H1 (cell line): ENCODE measurements at regions not wholly inside any gene's neighbourhood (a gene's known extent, or its start where the extent isn't known, plus 50 kb on each side); places are given as distances from the start of the nearest gene placed in this dataset.

ENCODE experiments used
- CTCF ChIA-PET: fragments of 300-600 bp; sonication (Branson Sonifier 250); formaldehyde crosslinking; loops from one replicate; lab custom pipeline; 2021; ENCODE audit not compliant: partially characterized antibody; lab: Charles Lee
- POLR2A ChIA-PET: fragments of 300-600 bp; sonication (Branson Sonifier 250); formaldehyde crosslinking; loops from one replicate; lab custom pipeline; 2021; ENCODE audit warnings: inconsistent platforms; ENCODE audit not compliant: partially characterized antibody; lab: Charles Lee
- DNase-seq, 2 experiments: peaks; one replicate each; pipeline versions ENCODE4 v3.0.0 to v3.0.0-alpha.2; 2010 to 2022; ENCODE audit warnings: low spot score in 2 of 2, low read depth in 1 of 2, mixed read lengths in 1 of 2
- FAIRE-seq: peaks from 2 replicates; lab custom pipeline; 2011; peaks lifted over from hg19 to GRCh38; lab: Jason Lieb, UNC
- H2AFZ ChIP-seq: 2 replicates; pipeline ENCODE4 v1.8.1; 2012; ENCODE audit warnings: low read length, inconsistent platforms
- H2AK5ac ChIP-seq: 2 replicates; pipeline ENCODE4 v1.6.1; 2013; ENCODE audit warnings: low read depth, low read length
- H2BK120ac ChIP-seq: replicated peaks from 2 replicates; pipeline ENCODE3; 2013; ENCODE audit warnings: low read depth, low read length, inconsistent platforms
- H2BK12ac ChIP-seq: 2 replicates; pipeline ENCODE4 v1.6.1; 2013; ENCODE audit warnings: low read depth, low read length
- H2BK15ac ChIP-seq: 2 replicates; pipeline ENCODE4 v1.6.1; 2013; ENCODE audit warnings: low read length
- H2BK20ac ChIP-seq: 2 replicates; pipeline ENCODE4 v1.6.1; 2013; ENCODE audit warnings: low read length
- H2BK5ac ChIP-seq: 2 replicates; pipeline ENCODE4 v1.6.1; 2013; ENCODE audit warnings: low read depth, low read length
- H3K14ac ChIP-seq: 2 replicates; pipeline ENCODE4 v1.6.1; 2013; ENCODE audit warnings: inconsistent platforms; ENCODE audit not compliant: insufficient read length
- H3K18ac ChIP-seq: 2 replicates; pipeline ENCODE4 v1.6.1; 2013; ENCODE audit warnings: low read length; ENCODE audit errors: extremely low read depth
- H3K23ac ChIP-seq: 2 replicates; pipeline ENCODE4 v1.6.1; 2013; ENCODE audit warnings: inconsistent platforms; ENCODE audit not compliant: insufficient read length
- H3K23me2 ChIP-seq: 2 replicates; pipeline ENCODE4 v1.6.1; 2013; ENCODE audit warnings: low read depth, low read length
- H3K27ac ChIP-seq: 2 replicates; pipeline ENCODE4 v1.6.1; 2011; ENCODE audit warnings: low read depth, low read length, inconsistent platforms
- H3K27me3 ChIP-seq, 4 experiments: replicated peaks in 1 of 4; 1 replicate in 1 of 4; 2 replicates in 3 of 4; pipeline versions ENCODE4 v1.6.1 to v1.8.1; 2011 to 2013; ENCODE audit warnings: low read length in 3 of 4, mild to moderate bottlenecking in 3 of 4, inconsistent platforms in 2 of 4, mixed read lengths in 2 of 4, moderate library complexity in 1 of 4; ENCODE audit not compliant: control insufficient read depth in 3 of 4, insufficient read depth in 3 of 4; ENCODE audit errors: extremely low read depth in 1 of 4
- H3K36me3 ChIP-seq, 4 experiments: 2 replicates each; pipeline versions ENCODE4 v1.6.1 to v1.8.1; 2011 to 2013; ENCODE audit warnings: mild to moderate bottlenecking in 4 of 4, low read length in 3 of 4, moderate library complexity in 2 of 4, control low read depth in 1 of 4, inconsistent platforms in 1 of 4; ENCODE audit not compliant: insufficient read depth in 4 of 4, control insufficient read depth in 2 of 4
- H3K4ac ChIP-seq: replicated peaks from 2 replicates; pipeline ENCODE3; 2013; ENCODE audit warnings: low read length, low read depth, mixed read lengths, inconsistent platforms; ENCODE audit not compliant: insufficient read length
- H3K4me1 ChIP-seq, 4 experiments: replicated peaks in 1 of 4; 1 replicate in 1 of 4; 2 replicates in 3 of 4; pipeline versions ENCODE4 v1.6.1 to v1.8.1; 2011 to 2013; ENCODE audit warnings: low read length in 3 of 4, inconsistent platforms in 2 of 4, mixed read lengths in 1 of 4; ENCODE audit not compliant: insufficient read depth in 4 of 4, control insufficient read depth in 3 of 4
- H3K4me2 ChIP-seq, 2 experiments: 2 replicates each; pipeline versions ENCODE4 v1.6.1 to v1.8.1; 2011 to 2013; ENCODE audit warnings: low read depth in 2 of 2, low read length in 2 of 2, control low read depth in 1 of 2, inconsistent platforms in 1 of 2, mild to moderate bottlenecking in 1 of 2; ENCODE audit not compliant: insufficient read depth in 1 of 2
- H3K4me3 ChIP-seq, 4 experiments: fragments of 200-600, 300-600 bp in 1 of 4; sonication (generic), shearing (Covaris generic), sonication (Bioruptor Twin) in 1 of 4; 2 replicates each; pipeline versions ENCODE4 v1.5.1 to v1.8.1; 2011 to 2016; ENCODE audit warnings: low read length in 4 of 4, low read depth in 3 of 4, control low read depth in 2 of 4, inconsistent platforms in 2 of 4, mild to moderate bottlenecking in 2 of 4, mixed read lengths in 1 of 4, moderate library complexity in 1 of 4; ENCODE audit not compliant: insufficient read depth in 2 of 4; ENCODE audit errors: extremely low read depth in 1 of 4
- H3K56ac ChIP-seq: replicated peaks from 2 replicates; pipeline ENCODE3; 2013; ENCODE audit warnings: low read depth, mild to moderate bottlenecking, mixed read lengths, low read length, inconsistent platforms; ENCODE audit not compliant: insufficient read length
- H3K79me1 ChIP-seq: 2 replicates; pipeline ENCODE4 v1.6.1; 2013; ENCODE audit warnings: low read depth, low read length, control low read depth
- H3K79me2 ChIP-seq, 2 experiments: 2 replicates each; pipeline versions ENCODE4 v1.6.1 to v1.8.1; 2012 to 2013; ENCODE audit warnings: low read length in 2 of 2, mild to moderate bottlenecking in 2 of 2, inconsistent platforms in 1 of 2; ENCODE audit not compliant: insufficient read depth in 2 of 2, control insufficient read depth in 1 of 2
- H3K9ac ChIP-seq, 4 experiments: replicated peaks in 1 of 4; 1 replicate in 1 of 4; 2 replicates in 3 of 4; pipeline versions ENCODE4 v1.6.1 to v1.8.1; 2011 to 2013; ENCODE audit warnings: low read depth in 3 of 4, low read length in 3 of 4, control low read depth in 2 of 4, mild to moderate bottlenecking in 2 of 4, moderate library complexity in 2 of 4, inconsistent platforms in 1 of 4; ENCODE audit errors: extremely low read depth in 1 of 4
- H3K9me3 ChIP-seq, 2 experiments: 2 replicates each; pipeline versions ENCODE4 v1.6.1 to v1.8.1; 2012 to 2013; ENCODE audit warnings: mild to moderate bottlenecking in 2 of 2, moderate library complexity in 2 of 2, control low read depth in 1 of 2, inconsistent platforms in 1 of 2, low read depth in 1 of 2, low read length in 1 of 2, mixed read lengths in 1 of 2; ENCODE audit not compliant: insufficient read depth in 2 of 2
- H4K20me1 ChIP-seq, 2 experiments: replicated peaks in 1 of 2; 2 replicates each; pipeline versions ENCODE3 to v1.8.1; 2011 to 2013; ENCODE audit warnings: inconsistent platforms in 2 of 2, low read length in 2 of 2, mild to moderate bottlenecking in 1 of 2; ENCODE audit not compliant: insufficient read depth in 2 of 2, control insufficient read depth in 1 of 2
- H4K5ac ChIP-seq: 2 replicates; pipeline ENCODE4 v1.6.1; 2013; ENCODE audit warnings: low read length, low read depth, mixed read lengths, inconsistent platforms; ENCODE audit not compliant: insufficient read length
- H4K8ac ChIP-seq: 2 replicates; pipeline ENCODE4 v1.8.0; 2013; ENCODE audit warnings: mild to moderate bottlenecking, moderate library complexity, low read length, inconsistent platforms; ENCODE audit not compliant: insufficient read depth; ENCODE audit errors: extremely low read depth
- H4K91ac ChIP-seq: replicated peaks from 2 replicates; pipeline ENCODE3; 2013; ENCODE audit warnings: low read length, mixed read lengths, inconsistent platforms; ENCODE audit not compliant: insufficient read length
- CBX8 ChIP-seq: fragments of 300-800, 300-1000 bp; sonication (generic); IDR thresholded peaks from 2 replicates; pipeline ENCODE4 v1.7.1; 2016; ENCODE audit warnings: low read depth, low read length, borderline replicate concordance
- GABPA ChIP-seq: IDR thresholded peaks from 2 replicates; pipeline ENCODE4 v1.6.1; 2011; ENCODE audit warnings: mild to moderate bottlenecking, low read length, moderate library complexity, borderline replicate concordance; ENCODE audit not compliant: insufficient read depth
- RNF2 ChIP-seq: fragments of 200-900, 300-1000 bp; sonication (generic); IDR thresholded peaks from 2 replicates; pipeline ENCODE4 v1.7.1; 2016; ENCODE audit warnings: borderline replicate concordance, low read depth, mild to moderate bottlenecking, antibody characterized with exemption, low read length; ENCODE audit not compliant: poor library complexity, severe bottlenecking; ENCODE audit errors: missing control alignments
- TAF1 ChIP-seq: IDR thresholded peaks from 2 replicates; pipeline ENCODE4 v1.6.1; 2011; ENCODE audit warnings: mild to moderate bottlenecking, low read depth, low read length
- TEAD4 ChIP-seq: IDR thresholded peaks from 2 replicates; pipeline ENCODE4 v1.6.1; 2012; ENCODE audit warnings: low read depth, low read length, inconsistent platforms, mixed read lengths
- ZNF274 ChIP-seq: IDR thresholded peaks from 2 replicates; pipeline ENCODE4 v1.7.0; 2012; ENCODE audit warnings: low read length, borderline replicate concordance; ENCODE audit errors: extremely low read depth

DNA sequence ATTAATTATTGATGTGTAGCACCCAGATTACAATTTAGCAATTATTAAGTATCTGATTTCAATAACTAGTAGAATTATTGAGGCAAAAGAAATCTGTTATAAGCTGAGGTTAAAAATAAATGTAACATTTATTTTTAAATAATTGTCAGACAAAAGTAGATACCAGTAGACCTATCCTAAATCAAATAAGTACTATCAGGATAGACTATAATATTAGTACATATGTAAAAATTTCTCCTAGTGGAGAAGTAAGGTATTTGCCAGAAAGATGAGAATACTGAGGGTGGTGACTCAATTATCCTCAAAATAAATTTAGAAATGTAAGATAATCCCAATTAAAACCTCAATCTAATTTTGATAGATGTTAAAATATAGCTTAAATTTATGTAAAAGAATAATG, 377.8 kb upstream of the CHRM3 start:
- H3K4me2 ChIP-seq: no peak overlapping the region
- DNase-seq (no peak), FAIRE-seq (no peak)
- no peak overlapping the region for H2BK12ac ChIP-seq
- no peak overlapping the region for H3K56ac ChIP-seq
- H3K27ac ChIP-seq: no peak overlapping the region
- no peaks in the 10 kb centered on the region for H3K9me3 ChIP-seq
- no peak overlapping the region for H3K4ac ChIP-seq
- ChIA-PET CTCF (interaction anchor here (0.6 to 2.0 kb wide), 7 partner anchors 8 to 875 kb away, joined by 3 to 13 read pairs (median 3); no protein-coding TSS in a partner anchor), POLR2A (no interaction called here)
- no peak overlapping the region for H2AFZ ChIP-seq
- no peak overlapping the region for H2BK5ac ChIP-seq
- H3K18ac ChIP-seq: no peak overlapping the region
- H3K79me2 ChIP-seq: no peaks in the 10 kb centered on the region
- H3K23me2 ChIP-seq: no peaks in the 10 kb centered on the region
- TF ChIP-seq CBX8 (no peak), TAF1 (no peak), TEAD4 (no peak), GABPA (no peak), RNF2 (no peak), ZNF274 (no peak)
- H3K79me1 ChIP-seq: no peaks in the 10 kb centered on the region
- no peak overlapping the region for H4K8ac ChIP-seq
- H2AK5ac ChIP-seq: no peak overlapping the region
- H3K36me3 ChIP-seq: no peaks in the 10 kb centered on the region
- H4K5ac ChIP-seq: no peak overlapping the region
- no peak overlapping the region for H4K91ac ChIP-seq
- H2BK20ac ChIP-seq: no peak overlapping the region
- H3K14ac ChIP-seq: no peak overlapping the region
- H3K23ac ChIP-seq: no peak overlapping the region
- H4K20me1 ChIP-seq: no peaks in the 10 kb centered on the region
- H3K9ac ChIP-seq: no peak overlapping the region
- H3K4me3 ChIP-seq: no peak overlapping the region
- H3K27me3 ChIP-seq: no peaks in the 10 kb centered on the region
- no peak overlapping the region for H2BK120ac ChIP-seq
- no peak overlapping the region for H2BK15ac ChIP-seq
- no peaks in the 10 kb centered on the region for H3K4me1 ChIP-seq
